ENCODE measurements at regions not wholly inside any gene's neighbourhood (a gene's known extent, or its start where the extent isn't known, plus 50 kb on each side); places are given as distances from the start of the nearest gene placed in this dataset.

GRCh38 chr18:8943900-8944870 is 158.3 kb upstream of the NDUFV2 start:
- DNase-seq (ENCODE audit: low read depth in 2 of 2) = peak; percentile 20 to 59

GRCh38 chr18:8944871-8945245 is 157.6 kb upstream of the NDUFV2 start:
- DNase-seq (ENCODE audit: low read depth in 2 of 2) = no peak

- no peak for DNase-seq (ENCODE audit: low read depth in 2 of 2)
Measured at GRCh38 chr18:8945514-8945913, 157.0 kb upstream of the NDUFV2 start.

- no peak for DNase-seq (ENCODE audit: low read depth in 2 of 2)
Measured at GRCh38 chr18:8946066-8946838, 156.2 kb upstream of the NDUFV2 start.

GRCh38 chr18:8947566-8947965 is 154.9 kb upstream of the NDUFV2 start:
- no peak for DNase-seq (ENCODE audit: low read depth in 2 of 2)

GRCh38 chr18:8948011-8948410 is 154.5 kb upstream of the NDUFV2 start:
- DNase-seq (ENCODE audit: low read depth in 2 of 2) = no peak

GRCh38 chr18:8948471-8949149 is 153.9 kb upstream of the NDUFV2 start:
- peak in 1 of 2 donors; percentile 20 for DNase-seq (ENCODE audit: low read depth in 2 of 2)

- DNase-seq (ENCODE audit: low read depth in 2 of 2) = no peak
Measured at GRCh38 chr18:8949206-8949605, 153.3 kb upstream of the NDUFV2 start.

GRCh38 chr18:8951491-8951890 is 151.0 kb upstream of the NDUFV2 start:
- DNase-seq (ENCODE audit: low read depth in 2 of 2) = no peak

GRCh38 chr18:8952174-8952573 is 150.3 kb upstream of the NDUFV2 start:
- DNase-seq (ENCODE audit: low read depth in 2 of 2) = no peak

GRCh38 chr18:8952769-8953760 is 149.4 kb upstream of the NDUFV2 start:
- DNase-seq (ENCODE audit: low read depth in 2 of 2) = no peak

GRCh38 chr18:8957731-8958130 is 144.8 kb upstream of the NDUFV2 start:
- DNase-seq (ENCODE audit: low read depth in 2 of 2) = no peak

GRCh38 chr18:8958660-8959059 is 143.8 kb upstream of the NDUFV2 start:
- no peak for DNase-seq (ENCODE audit: low read depth in 2 of 2)

GRCh38 chr18:8959551-8960135 is 142.9 kb upstream of the NDUFV2 start:
- DNase-seq (ENCODE audit: low read depth in 2 of 2) = no peak

GRCh38 chr18:8960740-8961657 is 141.5 kb upstream of the NDUFV2 start:
- DNase-seq (ENCODE audit: low read depth in 2 of 2) = no peak

- no peak for DNase-seq (ENCODE audit: low read depth in 2 of 2)
Measured at GRCh38 chr18:8962192-8962779, 140.2 kb upstream of the NDUFV2 start.

- no peak for DNase-seq (ENCODE audit: low read depth in 2 of 2)
Measured at GRCh38 chr18:8962855-8963635, 139.5 kb upstream of the NDUFV2 start.

- DNase-seq (ENCODE audit: low read depth in 2 of 2) = no peak
Measured at GRCh38 chr18:8963876-8964275, 138.6 kb upstream of the NDUFV2 start.

Data from dermis microvascular lymphatic vessel endothelial cell (primary cell).